Stimulated activated CD4-positive, alpha-beta T cell treated with anti-CD3 and anti-CD28 coated beads, Interleukin-15, amount 100 ng/mL, for 48 hours (primary cell): ENCODE measurements at regions not wholly inside any gene's neighbourhood (a gene's known extent, or its start where the extent isn't known, plus 50 kb on each side); places are given as distances from the start of the nearest gene placed in this dataset.
"Not testable (repeated sequence)": the region's sequence is repeated elsewhere in the genome, so short reads cannot be mapped to it uniquely, and the experiment has no call there.

Source experiments
- DNase-seq, 2 donors: peaks; one replicate each; pipeline ENCODE4 v3.0.0-alpha.2; 2020; ENCODE audit warnings: low read depth in 2 of 2

DNA sequence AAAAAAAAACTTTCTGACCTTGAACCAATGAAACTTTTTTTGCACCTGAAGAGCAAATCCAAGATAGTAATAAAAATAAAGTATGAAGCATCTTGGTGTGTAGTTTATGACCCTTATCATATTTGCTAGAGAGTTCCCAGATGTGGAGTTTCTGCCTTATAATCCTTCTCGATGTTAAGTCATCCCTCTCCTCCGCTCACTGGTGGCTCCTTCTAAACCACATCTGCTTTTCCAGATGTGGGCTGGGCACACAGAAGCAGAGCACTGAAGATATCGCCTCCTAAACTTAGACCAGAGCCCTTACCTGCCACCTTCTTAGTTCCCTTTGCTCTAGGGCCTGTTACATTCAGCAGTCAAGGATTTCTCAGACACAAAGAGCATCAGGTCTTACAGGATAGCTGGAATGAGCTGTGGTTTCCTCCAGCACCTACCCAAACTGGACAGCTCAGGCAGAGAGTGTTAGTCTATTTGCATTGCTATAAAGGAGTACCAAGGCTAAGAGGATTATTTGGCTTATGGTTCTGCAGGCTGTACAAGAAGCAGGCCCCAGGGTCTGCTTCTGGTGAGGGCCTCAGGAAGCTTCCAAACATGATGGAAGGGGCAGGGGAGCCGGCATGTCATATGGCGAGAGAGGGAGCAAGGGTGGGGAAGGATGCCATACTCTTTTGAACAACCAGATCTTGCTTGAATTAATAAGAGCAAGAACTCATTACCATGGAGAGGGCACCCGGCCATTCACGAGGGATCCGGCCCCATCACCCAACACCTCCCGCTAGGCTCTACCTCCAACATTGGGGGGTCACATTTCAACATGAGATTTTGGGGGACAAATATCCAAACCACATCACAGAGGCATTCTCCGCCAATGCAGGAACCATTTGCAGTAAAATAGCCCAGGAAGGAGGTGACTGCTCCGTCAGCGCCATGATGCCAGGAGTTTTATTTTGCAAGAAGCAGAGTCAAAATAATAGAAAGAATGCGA is 75.6 kb upstream of the HELT start:
- DNase-seq, result no peak

DNA sequence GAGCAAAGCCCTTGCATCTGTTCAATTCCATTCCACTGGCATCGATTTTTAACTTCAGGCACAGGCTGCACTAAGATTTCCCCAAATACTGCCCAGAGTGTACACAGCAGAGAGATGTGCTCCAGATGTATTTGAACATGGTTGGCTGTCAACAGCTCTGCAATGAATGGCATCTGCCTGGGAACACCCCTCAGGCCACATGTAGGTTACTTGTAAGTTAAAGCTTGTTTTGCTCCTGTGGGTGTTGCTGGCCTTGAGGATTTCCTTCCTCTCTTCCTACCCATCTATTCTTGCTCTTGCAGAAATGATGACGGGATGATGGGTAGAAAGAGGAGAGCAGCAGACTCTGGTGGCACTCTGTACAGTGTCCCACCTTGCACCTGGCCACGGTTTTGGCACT is 69.3 kb upstream of the HELT start:
- DNase-seq, result no peak

DNA sequence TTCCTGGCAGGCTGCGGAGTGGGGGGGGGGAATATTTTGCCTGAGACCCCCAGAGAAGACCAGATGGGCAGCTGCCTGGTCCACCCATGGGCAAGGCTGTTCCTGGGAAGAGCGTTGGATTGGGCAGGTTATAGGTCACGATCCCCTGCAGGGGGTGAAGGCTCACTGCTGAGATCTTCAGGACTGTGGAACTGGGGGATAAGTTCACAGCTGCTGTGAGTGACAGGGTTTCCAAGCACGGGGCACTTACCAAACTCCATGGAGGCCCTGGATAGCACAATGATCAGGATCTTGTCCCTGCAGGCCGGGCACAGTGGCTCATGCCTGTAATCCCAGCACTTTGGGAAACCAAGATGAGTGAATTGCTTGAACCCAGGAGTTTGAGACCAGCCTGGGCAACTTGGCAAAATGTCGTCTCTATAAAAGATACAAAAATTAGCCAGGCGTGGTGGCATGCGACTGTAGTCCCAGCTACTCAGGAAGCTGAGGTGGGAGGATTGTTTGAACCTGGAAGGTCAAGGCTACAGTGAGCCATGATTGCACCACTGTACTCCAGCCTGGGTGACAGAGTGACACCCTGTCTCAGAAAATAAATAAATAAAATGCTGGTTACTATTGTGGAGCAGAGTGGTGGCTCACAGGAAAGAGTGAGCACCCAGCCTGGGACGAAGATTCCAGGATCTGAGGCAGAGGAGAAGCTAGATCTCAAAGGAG is 68.0 kb upstream of the HELT start:
- DNase-seq, result no peak

DNA sequence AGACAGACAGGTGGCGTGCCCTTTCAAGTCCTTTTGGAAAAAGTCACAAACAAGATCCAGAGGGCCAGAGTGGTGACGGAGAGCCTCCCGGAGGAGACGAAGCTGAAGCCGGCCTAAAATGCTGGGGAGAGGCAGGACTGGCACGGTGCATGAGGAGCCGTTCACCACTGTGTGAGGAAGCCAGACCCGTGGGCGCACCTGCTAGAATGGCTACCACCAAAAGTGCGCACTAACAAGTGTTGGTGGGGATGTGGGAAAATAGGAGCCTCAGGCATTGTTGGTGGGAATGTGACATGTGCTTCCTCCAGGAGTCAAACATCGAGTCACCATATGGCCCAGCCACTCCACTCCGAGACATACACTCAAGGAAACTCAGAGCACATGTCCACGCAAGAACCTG is 67.4 kb upstream of the HELT start:
- DNase-seq, result no peak

DNA sequence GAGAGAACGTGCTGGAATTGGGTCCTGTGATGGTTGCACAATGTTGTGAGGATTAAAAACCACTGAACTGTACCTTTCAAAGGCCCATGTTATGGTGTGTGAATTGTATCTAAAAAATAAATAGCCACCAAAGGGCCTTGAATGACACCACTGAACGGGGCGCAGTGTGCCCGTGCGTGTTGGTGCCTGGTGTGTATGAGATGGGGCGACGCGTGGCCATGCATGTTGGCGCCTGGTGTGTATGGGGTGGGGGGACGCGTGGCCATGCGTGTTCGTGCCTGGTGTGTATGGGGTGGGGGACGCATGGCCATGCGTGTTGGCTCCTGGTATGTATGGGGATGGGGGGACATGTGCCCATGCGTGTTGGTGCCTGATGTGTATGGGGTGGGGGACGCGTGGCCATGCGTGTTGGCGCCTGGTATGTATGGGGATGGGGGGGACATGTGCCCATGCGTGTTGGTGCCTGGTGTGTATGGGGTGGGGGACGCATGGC is 66.6 kb upstream of the HELT start:
- DNase-seq, result no peak

DNA sequence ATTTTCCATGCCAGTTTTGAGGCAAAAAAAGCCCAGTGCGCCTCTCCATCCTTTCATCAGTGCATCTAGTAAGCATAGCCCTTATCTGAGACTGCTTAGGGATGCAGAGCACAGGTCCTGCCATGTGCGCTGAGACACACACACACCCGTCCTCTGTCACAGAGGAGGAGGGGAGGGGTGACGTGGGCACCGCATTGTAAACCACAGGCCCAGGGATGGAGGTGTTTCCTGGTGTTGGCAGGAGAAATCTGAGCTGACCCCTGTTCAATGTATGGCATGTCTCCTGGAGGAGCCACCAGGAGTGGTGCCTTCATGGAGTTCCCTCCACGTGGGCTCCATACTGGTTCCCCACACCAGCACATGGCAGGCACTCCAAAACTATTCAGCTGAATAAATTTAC is 65.8 kb upstream of the HELT start:
- no peak for DNase-seq

DNA sequence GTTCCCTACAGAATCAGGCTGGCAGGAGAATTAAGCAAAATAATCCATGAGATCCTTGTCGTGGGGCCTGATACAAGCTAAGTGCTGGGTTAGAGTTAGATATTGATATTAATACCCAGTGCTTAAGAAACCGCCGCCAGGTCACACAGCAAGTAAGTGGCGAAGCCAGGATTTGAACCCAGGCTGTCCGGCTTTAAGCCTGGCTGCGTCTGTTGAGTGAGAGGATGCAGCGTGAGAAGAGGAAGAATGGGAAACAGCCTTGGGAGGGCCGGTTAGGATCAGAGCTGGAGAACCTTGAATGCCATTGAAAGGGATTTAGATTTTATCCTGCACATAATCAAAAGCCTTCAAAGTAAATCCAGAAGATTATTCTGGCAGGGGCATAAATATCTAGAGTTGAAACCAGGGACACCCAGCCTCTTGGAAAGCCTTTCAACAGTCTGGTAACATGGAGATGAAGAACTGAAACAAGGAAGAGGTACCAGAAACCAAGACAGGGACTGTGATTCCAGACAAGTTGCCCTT is 64.8 kb upstream of the HELT start:
- DNase-seq, result no peak

DNA sequence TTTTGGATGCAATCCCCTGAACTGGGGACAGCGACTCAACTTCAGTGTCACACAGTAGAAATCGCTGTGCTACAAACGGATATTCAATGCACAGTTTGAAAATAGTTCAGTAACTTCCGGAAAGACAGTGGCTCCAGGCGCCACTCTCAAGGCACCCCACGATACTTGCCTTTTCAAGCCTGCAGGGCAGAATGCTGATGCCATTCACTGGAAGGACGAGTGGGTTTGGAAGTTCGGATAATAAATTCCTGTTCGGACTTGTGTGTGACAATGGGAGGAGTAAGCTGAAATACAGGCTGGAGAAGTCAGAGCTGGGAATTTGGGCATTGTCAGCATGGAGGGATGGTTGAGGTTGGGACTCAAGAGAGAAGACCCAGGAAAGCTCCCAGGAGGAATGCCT is 64.3 kb upstream of the HELT start:
- no peak for DNase-seq

DNA sequence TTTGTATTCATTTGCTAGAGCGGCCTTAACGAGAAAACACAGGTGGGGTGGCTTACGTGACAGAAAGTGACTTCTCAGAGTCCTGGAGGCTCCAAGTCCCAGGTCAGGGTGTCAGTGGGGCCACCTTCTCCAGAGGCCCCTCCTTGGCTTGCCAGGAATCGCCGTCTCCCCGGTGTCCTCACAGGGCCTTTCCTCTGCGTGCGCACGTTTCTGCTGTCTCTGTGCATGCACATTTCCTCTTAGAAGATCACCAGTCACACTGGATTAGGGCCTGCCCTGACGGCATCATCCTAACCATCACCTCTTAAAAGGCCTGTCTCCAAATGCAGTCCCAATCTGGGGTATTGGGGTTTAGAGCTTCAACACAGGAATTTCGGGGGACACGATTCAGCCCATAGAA is 63.8 kb upstream of the HELT start:
- DNase-seq, result no peak

DNA sequence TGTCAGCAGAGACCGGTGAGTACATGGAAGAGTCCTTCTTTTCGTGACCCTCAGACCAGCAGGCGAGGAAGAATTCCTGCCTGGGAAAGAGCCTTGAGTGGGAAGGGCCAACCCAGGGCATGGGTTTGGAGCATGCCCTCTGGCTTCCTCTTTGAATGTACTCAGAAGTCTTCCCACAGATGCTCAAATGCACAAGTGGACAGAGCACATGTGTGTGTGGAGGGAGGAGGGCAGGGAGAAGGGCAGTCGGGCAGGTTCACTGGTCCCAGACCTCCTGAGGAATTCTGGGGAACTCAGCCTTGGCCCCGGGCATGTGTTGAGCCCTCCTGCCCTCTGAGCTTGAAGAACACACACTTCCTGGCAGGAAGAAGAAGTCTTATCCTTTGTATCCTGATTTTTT is 63.2 kb upstream of the HELT start:
- no peak for DNase-seq

DNA sequence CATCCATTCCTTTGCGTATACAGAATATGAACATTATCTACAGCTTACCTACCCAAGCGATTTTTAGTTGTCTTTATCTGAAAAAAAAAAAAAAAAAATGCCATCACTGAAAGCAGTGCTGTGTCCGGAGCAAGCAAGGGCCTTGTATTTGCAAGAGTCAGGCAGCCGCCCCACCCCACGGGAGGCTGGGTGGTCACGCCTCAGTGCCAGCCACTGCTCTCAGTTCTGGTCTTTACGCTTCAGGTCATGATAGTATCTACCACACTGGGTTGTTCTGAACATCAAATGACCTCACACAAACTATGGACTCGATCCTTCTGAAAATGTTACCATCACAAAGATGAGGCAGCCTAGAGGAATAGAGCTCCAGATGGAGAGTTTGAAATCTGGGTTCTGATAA is 62.7 kb upstream of the HELT start:
- no peak for DNase-seq

DNA sequence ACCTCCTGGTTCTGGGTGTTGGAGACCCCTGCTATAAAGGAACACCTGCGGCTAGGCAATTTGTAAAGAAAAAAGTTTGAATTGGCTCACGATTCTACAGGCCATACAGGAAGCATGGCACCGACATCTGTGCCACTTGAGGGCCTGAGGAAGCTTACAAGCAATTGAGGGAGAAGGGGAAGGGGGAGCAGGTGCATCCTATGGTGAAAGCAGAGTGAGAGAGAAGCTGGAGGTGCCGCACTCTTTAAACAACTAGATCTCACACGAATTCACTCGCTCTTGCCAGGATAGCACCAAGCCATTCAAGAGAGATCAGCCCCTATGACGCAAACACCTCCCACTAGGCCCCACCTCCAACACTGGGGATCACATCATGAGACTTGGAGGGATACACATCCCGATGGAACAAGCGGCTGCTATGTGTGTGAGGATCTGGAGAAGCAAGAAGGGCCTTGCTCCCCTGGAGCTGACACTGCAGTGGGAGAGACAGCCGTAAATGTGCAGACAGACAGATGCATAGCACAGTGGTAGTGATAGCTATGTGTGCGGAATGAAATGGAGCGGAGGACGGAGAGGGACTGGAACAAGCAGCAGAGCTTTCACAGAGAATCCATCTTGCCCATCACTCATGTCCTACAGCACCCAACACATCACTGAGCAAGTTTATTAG is 60.7 kb upstream of the HELT start:
- no peak for DNase-seq

DNA sequence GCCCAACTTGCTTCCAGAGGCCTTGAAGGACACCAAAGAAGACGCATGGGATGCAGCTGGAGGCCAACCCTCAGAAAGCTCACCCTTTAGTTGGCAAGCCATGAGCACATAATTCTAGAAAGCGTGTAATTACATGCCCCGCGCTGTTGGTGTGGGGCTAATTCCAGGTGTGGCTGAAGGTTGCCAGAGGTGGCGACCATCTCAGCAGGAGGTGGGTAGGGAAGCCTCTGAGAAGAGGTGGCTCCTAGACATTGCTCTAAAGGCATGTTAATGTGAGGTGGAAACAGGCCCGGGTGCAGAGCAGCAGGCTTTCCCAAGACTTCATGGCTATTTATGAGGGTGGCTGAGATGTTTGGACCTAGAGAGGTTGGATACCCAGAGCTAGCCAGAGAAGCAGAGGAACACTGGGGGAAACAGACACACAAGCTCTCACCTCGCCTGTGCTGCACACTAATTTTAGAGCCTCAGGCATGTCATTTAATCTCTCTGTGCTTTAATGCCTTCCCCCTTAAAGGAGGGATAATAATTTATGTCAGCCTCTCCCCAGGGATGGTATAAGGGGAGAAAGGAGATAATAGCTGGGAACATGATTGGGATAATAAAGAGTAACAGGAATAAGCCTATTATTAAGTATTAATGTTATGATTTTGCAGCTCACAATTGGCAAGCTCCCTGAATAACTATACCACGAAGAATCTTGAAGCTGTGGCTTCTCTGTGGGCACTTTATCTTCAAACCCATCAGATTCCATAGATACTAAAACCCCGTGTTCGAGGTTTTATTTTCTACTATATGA is 60.0 kb upstream of the HELT start:
- no peak for DNase-seq

DNA sequence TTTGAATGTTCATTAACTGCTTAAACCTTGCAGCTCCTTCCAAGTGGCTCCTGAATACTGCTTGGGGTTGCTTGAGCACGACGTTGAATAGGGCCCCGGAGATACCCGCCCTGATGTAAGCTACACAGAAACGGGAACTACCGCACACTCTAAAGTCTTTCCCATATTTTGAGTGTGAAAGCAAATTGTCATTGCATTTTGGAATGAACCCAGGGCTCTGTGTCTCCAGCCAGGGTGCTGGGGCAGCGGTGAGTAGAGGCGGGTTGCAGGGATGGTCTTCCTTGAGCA is 59.4 kb upstream of the HELT start:
- DNase-seq, result no peak

DNA sequence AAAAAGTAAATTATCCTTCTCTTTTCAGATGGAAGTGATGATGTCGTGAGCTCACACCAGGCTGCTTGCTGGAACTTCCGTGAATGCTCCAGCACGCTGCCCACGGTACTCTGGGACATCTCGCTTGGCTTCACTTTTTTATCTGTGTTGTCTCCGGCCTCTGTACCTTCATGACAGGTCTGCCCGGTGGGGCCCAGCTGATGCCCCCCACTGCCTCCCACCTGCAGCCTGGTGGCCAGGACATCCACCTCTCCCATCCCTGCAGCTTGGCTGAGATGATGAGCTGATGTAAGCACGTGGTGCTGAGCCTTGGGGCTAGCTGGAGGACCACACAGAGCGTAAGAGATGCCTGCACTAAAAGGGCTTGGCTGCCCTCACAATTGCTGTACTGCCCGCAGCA is 59.0 kb upstream of the HELT start:
- DNase-seq, result no peak

DNA sequence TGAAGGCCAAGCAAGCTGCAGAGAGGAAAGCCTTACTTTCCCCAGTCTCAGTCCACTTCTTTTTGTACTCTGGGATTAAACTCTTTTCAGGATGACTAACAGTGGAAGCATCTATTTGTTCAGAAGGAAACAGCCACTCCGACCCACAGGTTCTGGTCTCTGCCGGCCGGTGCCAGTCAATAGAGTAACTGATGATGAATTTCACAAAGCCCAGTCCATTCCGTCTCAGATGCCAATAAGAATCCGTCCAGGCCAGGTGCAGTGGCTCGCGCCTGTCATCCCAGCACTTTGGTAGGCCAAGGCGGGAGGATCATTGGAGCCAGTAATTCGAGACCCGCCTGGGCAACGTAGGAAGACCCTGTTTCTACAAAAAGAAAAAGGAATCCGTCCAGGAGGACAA is 58.5 kb upstream of the HELT start:
- DNase-seq, result no peak

DNA sequence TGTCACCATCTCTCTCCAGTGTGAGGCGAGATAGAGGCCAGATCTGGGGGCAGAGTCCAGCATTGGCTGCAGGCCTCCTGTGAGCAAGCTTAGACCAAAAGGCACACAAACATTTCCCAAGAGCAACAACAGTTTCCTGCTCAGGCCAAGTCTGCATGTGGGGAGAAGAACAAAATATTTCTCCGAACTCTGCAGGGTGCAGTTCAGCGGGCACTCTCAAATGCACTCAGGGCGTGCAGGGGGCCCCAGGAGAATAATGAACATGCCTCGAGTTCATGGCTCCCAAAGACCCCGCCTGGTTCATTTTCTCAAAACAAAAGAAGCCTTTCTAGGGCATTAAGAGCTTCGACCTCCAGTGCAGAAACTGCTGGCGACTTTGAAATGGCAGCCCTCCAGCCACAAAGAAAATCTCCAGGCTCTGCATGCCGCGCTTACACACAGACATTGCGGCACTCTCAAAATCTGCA is 57.8 kb upstream of the HELT start:
- no peak for DNase-seq

DNA sequence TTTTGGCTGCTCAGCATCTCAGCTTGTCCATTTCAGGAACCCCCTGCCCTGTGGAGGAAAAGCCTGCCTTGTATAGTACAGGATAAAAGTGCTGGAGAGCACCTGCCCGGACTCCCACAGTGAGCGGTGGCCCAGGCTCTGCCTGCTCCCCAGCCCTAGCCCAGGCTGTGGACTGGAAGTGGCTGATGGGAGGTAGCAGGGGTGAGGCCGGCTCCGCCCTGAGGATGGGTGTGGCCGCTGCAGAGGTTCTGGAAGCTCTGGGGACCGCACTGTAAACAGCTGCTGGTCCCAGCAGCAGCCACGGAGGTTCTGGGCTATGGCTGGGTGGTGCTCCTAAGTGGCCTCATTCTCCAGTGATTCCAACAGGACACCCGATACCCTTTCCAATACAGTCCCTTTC is 56.6 kb upstream of the HELT start:
- no peak for DNase-seq

DNA sequence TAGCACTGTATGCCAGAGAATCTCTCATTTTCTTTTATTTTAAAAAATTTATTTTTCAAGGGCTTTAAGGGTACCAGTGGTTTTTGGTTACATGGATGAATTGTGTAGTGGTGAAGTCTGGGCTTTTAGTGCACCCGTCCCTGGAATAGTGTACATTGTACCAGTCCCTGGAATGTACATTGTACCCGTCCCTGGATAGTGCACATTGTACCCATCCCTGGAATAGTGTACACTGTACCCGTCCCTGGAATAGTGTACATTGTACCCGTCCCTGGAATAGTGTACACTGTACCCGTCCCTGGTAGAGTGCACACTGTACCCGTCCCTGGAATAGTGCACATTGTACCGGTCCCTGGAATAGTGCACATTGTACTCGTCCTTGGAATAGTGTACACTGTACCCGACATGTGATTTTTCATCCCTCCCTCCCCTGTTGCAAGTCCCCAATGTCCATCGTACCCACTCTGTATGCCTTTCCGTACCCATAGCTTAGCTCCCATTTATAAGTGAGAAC is 56.1 kb upstream of the HELT start:
- no peak for DNase-seq

DNA sequence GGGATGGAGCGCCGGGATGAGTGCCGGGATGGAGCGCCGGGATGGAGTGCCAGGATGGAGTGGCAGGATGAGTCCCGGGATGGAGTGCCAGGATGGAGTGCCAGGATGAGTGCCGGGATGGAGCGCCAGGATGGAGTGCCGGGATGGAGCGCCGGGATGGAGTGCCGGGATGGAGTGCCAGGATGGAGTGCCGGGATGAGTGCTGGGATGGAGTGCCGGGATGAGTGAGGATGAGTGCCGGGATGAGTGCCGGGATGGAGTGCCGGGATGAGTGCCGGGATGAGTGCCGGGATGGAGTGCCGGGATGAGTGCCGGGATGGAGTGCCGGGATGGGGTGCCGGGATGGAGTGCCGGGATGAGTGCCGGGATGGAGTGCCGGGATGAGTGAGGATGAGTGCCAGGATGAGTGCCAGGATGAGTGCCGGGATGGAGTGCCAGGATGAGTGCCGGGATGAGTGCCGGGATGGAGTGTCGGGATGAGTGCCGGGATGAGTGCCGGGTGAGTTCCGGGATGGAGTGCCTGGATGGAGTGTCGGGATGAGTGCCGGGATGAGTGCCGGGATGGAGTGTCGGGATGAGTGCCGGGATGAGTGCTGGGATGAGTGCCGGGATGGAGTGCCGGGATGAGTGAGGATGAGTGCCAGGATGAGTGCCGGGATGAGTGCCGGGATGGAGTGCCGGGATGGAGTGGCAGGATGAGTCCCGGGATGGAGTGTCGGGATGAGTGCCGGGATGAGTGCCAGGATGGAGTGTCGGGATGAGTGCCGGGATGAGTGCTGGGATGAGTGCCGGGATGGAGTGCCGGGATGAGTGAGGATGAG is 52.9 kb upstream of the HELT start:
- DNase-seq, result not testable (repeated sequence)
